ENCODE measurements at regions not wholly inside any gene's neighbourhood (a gene's known extent, or its start where the extent isn't known, plus 50 kb on each side); places are given as distances from the start of the nearest gene placed in this dataset.
"Not testable (repeated sequence)": the region's sequence is repeated elsewhere in the genome, so short reads cannot be mapped to it uniquely, and the experiment has no call there.

DNA sequence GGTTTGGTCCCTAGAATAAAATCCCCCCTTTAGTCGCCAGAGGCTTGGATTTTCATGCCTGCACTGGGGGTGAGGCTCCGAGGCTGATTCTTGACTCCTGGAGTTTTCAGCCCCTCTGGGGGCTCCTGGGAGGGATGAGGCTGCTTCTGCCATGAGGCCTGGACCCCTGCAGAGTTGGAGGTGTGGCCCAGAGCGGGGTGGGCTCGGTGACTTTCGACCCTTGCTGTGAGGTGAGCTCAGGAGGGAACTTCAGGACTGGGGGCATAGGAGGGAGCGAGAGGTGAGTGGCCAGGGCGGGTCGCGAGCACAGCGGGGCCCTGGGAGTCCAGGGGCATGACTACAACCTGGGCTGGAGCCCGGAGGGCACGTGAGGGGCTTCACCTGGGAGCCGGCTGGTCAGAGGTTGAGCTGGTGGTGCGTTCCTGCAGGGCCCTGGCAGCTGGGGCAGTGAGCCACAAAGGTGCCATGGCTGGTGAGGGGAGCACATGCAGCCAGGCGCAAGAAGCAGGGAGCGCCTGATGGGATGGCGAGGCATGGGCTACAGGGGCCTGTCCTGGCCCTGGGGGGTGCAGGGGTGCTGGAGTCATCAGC lies 168.2 kb downstream of the KIF26A start:
- no peak for DNase-seq

DNA sequence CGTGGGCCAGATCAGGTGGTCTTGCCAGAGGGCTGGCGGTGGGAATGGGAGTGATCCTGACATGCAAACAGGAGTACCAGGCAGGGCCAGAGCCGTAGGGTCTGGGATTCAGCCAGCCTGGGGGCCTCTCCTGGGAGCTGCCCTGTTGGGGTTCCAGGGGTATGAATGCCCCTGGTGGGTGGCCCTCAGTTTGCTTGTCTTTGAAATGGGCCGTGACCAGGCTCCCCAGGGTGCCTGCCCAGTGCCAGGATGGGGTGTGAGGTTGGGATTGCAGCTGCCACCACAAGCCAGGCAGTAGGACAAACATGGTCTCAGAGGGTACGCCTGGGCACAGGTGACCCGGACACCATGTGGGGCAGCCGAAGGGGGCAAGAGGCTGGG lies 168.8 kb downstream of the KIF26A start:
- no peak for DNase-seq

DNA sequence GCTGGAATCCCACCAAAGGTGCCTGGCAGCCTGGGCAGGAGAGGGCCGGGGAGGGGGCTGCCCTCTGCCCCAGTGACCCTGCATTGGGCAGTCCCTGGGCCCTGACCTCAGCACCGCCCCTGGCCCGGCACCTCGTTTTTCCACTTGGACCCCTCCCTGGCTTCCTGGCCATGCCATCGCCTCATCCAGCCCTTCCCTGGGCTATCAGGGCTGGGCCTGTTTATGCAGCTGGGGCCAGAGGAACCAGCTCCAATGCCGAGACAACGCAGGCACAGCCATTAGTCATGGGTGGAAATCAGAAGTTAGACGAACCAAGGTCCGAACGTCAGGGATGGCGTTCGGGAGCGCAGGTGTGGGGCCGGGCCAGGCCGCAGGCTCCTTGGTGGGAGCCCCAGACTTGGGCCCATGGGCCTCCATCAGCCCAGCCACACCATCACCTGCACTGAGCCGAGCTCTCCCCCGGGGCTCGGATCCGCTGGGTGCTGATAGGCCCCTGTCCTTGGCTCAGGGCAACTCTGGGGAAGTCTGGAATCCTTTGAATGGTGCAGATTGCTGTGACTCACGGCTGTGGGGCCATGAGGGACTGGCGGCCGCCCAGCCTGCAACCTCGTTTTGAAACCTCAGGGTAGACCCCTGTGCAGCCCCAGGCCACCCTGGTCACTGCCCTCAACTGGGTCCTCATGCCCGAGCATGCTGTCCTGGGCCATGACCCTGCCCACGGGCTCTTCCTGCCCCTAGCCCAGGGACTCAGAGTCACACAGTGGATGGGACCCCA lies 169.4 kb downstream of the KIF26A start:
- DNase-seq: no peak

DNA sequence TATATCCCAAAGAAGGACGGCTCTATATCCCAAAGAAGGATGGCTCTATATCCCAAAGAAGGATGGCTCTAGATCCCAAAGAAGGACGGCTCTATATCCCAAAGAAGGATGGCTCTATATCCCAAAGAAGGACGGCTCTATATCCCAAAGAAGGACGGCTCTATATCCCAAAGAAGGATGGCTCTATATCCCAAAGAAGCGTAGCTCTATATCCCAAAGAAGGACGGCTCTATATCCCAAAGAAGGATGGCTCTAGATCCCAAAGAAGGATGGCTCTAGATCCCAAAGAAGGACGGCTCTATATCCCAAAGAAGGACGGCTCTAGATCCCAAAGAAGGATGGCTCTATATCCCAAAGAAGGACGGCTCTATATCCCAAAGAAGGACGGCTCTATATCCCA lies 170.1 kb downstream of the KIF26A start:
- not testable (repeated sequence) for DNase-seq

DNA sequence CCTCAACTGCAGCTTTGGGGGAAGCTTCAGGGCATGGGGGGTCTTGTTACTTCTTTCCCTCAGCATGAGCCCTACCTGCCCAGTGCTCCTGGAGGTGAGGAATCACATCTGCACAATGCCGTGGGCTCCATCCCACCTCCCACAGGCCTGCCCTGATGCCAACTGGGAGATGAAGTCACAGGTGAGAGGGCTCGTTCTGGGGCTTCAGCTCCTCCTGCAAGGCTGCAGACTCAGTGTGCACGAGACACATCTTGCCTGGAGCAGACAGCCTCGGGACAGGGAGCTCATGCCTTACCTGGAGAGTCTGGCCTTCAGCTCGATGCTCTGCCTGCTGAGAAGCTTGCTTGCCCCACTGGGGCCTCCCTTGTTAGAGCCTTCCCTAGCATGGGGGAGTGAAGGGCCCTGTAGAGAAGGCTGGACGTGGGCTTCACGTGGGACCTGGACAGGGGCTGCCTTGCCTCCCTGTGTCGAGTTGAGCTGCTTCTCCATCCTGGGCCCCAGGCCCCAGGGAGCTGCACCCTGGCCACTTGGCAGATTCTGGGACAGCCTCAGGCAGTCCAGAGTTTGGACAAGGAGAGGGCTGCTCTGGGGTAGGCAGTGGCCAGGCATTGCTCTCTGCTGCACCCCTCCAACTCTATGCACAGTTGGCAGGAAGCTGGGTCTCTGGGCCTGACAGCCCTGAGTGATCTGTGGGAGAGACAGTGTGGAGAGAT lies 171.4 kb downstream of the KIF26A start:
- DNase-seq: no peak

DNA sequence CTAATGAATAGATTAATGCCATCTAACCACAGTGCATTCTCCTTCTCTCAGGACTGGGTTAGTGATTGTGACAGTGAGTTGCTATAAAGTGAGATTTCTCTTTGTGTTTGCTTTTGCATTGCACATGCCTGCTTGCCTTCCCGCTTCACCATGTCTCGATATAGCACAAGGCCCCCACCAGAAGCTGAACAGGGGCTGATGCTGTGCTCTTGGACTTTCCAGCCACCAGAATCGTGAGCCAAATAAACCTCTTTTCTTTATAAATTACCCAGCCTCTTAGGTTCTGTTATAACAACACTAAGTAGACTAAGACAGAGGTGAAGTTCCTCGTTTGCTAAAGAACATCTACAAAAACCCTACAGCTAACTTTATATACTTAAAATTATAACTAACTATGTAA lies 173.0 kb downstream of the KIF26A start:
- DNase-seq: no peak

DNA sequence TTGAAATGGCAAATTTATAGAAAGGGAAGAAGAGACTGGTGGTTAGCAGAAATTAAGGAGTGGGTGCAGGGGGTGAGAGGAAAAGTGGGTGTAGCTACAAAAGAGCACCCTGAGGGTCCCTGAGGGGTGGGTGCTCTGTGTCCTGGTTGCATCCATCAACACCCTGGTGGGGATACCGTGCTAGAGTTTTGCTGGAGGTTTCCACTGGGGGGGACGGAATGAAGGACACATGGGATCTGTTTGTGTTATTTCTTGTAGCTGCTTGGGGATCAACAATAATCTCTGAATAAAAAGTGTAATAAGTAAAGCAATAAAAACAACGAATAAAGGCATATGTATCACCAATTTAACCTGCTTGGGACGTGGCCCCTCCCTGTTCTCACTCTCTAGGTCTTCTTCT lies 175.3 kb downstream of the KIF26A start:
- DNase-seq: no peak

DNA sequence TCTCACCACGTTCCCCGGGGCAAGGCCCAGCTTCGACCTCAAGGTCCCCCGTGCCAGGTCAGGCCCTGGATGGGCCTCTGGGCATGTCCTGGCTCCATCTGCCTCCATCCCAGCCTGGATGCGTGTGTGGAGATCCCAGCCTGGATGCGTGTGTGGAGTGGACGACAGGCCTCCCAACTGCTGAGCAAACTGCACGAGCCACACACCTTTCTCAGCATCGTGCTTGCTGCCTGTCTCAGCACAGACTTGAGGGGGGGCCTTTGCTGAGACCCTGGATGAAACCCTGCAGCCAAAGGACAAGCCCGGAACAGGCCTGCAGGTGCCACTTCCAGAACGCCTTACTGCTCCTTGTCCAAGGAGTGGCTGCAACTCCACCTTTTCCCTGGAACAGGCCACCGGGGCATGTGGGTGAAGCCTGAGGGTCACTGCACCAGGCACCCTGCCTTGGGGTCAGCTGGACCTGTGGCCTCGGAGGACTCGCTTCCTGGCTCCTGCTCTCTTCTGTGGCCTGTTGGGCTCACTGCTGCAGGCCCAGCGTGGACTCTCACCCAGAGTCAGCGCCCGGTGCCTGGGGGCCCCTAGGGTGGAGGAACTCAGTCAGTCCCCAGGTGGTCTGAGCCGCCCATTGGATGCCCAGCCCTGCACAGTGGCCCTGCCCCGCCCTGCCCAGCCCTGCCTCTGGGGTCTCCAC lies 176.0 kb downstream of the KIF26A start:
- no peak for DNase-seq

DNA sequence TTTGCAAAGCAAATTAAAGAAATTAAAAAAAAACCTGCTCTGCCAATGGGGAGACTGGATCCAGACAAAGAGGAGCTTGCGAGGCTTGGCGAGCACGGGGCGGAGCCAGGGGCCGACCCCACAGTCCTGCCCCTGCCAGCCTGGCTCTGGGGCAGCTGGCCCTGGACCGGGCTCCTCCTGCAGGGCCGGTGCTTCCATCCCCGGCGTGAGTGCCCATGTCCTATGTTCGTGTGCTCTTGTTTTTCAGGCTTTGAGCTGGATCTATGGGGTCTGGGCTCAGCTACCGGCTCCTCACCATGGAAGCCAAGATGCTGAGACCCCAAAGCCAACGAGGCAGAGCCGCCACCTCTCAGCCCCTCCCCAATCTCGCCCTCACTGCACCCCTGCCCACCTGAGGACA lies 176.8 kb downstream of the KIF26A start:
- no peak for DNase-seq

DNA sequence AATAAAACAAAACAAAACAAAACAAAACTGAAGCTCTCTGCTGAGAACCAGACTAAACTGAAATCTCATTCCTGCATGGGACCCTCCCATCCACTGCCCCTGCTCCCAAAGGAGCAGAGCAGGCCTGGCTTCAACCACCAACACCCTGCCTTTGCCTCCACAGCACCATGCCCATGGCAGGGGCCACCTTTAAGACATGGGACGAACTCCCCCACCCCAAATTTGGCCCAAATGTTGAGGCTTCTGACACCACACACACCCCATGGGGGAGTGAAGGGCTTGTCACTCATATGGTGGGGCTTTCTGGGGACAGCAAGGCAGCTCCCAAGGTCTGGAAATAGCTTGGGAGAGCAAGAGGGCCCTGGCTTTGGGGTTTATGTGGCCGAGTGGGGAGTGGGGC lies 177.2 kb downstream of the KIF26A start:
- DNase-seq: no peak

DNA sequence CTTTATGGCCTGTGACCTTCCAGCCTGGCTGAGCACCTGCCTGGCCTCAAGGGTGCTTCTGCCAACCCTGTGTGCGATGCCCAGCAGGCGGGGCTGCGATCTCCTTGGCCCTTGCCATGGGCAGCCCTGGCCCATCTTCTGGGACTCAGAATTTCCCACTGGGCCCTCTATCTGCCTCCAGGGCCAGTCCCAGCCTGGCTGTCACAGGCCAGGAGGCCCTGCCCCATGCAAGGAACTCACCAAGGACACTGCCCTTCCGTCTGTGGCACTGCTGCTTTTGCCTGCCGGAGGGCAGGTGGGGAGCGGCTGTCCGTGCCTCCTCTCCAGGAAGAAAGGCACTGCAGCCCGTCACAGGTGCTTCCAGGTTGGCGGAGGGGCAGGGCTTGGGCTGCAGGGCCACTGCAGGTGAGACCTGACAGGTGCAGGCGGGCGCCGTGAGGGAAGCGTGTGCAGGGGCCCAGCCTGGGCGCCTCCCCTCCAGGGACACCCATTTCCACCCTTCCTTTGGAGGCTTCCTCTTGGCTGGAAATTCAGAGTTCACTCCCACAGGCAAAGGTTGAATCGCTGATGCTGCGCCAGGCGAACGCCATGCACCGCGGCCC lies 177.8 kb downstream of the KIF26A start:
- no peak for DNase-seq

DNA sequence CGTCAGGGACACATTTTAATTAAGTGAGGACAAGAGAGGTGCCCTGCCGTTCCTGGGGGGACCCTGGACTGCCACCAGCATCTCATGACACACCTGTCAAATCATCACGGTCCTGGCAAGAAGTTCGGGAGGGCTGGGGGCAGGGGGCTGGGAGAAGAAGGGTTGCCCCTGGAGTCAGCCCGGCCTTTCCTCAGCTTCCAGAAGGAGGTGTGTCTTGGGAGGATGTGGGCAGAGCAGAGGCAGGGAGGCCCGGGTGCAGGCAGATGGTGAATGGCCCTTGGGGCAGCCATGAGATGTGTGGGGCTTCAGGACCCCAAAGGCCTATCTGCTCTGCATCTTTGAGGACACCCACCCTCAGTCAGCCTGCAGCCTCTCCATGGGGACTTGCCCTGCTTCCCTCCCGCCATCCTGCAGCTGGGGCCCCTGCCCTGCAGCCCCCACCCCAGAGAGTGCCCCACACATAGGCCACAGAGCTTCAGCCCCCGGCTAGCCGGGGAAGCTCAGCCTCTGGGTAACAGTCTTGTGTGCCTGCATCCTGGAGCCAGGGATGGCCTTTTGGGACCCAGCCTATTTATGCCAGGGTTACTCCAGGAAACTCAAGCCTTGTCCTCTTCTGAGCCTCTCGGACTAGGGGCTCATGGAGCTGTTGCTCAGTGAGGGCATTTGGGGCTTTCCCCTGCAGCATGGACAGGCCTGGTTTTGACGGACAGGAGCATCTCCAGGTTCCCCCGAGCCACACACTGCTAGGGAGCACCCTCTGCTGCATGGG lies 178.5 kb downstream of the KIF26A start:
- DNase-seq: no peak

DNA sequence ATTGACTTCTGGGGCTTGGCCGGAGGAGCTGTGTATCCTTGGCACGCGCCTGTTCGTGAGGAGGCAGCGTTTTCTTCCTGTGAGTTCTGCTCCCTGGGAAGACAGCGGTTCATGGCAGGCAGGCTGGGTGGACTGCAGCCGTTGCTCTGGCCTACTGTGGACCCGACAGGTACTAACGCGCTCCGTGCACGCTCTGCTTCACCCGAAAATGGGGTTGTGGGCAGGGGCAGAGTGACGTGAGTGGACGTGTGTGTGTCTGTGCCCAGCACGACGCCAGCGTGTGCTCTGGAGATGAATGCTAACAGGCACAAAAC lies 179.1 kb downstream of the KIF26A start:
- DNase-seq: no peak

DNA sequence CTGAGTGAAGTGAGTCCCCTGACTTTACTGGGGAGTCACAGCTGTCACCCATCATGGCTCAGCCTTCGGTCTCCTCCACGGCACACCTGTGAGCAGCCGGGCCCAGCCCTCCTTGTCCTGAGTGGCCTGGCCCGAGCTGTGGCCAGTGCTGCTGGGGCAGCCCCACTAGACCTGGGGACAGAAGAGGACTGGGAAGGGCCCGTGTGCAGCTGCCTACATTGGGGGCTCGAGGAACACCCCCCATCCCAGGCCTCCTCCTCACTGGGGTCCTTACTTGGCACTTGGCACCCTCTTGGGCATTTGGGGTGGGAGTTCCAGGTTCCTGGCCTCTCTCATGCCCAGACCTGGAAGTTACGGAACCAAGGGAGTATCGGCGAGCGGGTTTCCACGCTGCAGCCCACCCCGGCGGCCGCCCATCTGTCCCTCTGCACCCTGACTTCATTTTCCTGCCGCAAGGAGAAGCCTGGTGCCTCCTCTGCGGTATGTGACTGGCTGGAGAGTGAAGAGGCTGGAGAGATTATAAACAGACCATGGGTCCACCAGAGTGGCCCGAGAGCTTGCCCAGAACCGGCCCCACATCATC lies 179.7 kb downstream of the KIF26A start:
- no peak for DNase-seq

DNA sequence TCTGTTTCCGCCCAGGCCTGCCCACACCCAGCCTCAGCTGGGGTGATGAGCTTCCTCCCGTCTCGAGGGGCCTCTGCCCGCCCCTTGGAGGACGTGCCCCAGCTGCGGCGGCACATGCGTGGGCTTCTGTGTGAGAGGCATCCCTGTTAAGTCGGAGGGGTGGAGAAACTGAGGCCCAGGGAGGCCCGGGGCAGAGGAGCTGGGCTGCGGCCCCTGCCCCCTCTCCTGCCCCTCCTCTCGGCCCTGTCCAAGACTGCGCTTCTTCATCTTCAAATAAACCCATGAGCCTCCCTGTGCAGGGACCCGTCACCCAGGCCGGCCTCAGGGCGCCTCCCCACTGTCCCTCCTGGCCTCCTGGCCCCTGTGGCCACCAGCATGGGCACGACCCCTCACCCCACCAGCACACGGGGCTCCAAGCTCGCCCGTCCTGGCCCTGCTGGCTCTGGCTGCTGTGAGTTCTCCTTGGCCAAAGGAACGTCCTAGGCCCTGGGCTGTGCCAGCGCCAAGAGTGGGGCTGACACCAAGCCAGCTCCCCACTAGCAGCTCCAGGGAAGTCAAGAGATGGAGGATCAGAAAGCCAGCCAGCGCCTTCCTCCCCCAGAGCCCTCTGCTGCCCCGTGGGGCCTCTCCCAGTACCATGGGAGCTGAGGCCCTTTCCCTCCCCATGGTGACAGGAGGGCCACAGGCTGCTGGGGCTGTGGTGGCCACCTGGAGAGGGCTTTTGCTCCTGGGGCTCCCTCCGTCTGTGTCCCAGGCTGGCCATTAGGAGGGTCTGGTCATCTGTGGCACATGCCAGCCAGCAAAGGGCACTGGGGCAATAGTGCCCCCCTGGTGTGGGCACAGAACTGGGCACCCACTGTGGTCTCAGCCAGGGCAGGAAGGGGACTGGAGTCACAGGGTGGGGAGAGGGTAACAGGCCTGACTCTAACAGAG lies 180.4 kb downstream of the KIF26A start:
- DNase-seq: no peak

DNA sequence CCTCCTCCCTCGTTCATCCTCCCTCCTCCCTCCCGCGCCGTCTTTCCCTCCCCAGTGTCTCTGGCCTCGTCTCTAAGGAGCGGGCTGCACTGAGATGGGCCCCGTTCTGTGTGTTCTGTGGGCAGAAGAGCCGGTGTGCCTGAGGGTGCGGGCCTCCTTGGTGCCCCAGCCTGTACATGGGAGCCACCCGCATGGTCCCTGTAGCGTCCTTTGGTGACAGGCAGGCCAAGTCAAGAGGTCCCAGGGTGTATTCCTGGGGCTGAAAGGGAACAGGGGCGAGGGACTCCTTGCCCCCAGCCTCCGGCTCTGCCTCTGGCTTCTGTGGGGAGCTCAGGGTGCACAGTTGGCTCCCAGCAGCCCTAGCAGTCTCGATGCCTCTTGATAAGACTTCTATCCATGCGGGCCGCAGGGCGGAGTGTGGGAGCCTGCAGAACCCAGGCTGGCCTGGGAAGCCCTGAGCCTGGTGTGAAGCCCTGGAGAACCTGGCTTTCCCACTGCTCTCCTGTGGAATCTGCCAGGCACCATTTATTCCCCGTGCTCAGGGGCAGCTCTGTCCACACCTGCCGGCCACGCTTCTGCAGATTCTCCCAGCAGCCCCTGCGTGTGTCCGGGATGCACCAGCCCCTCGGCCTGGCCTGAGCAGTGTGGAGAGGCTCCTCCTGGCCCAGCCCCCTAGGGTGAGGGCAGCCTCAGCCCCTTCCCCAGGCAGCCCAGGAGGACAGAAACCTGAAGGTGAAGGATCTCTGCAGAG lies 181.3 kb downstream of the KIF26A start:
- no peak for DNase-seq

DNA sequence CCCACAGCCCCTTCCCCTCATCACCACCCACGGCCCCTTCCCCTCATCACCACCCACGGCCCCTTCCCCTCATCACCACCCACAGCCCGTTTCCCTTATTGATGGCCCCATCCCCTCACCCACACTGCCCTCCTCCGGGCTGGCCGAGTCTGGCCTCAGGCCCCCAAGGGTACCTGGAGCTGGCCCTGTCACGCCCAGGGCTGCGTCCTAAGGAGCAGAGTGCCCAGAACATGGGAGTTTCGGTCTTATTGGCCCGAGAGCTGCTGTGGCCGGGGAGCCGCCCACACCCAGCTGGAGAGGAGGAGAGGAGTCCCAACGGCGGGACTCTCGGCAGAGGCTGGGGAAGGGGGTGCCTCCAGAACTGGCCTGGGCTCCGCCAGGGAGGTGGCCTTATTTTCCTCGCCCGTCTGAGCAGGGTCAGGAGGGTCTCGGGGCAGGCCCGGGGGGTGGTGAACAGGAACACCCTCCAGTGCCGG lies 182.3 kb downstream of the KIF26A start:
- DNase-seq: no peak

DNA sequence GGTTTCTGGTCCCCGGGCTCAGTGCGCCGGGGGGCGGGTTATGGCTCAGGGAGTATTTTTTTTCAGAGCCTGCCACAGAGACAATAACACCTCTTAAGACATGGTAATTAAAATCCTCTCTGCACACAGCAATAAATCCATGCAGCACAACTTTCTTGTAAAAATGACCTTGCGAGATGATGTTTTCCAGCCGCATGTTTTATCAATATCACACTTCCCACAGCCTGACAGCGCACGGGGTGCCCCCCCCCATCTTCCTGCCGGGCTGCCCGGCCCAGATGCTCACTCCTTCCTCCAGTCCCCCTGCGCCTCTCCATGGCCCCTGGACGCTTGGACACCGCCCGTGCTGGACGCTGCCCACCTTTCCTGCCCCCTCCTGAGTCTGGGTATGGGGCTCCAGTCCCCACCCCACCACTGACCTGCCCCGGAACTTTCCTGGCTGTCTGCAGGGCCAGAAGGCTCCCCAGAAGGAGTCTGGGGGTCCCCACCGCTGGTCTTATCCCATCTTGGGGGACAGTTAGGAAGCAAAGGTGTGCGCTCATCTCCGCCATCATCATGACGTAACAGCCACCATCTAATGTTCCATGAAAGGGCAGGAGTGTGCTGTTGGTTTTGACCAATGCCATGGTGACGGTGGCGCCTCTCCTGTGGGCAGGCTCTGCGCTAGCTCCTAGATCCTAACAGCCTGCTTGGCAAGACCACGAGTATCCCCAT lies 182.9 kb downstream of the KIF26A start:
- no peak for DNase-seq

DNA sequence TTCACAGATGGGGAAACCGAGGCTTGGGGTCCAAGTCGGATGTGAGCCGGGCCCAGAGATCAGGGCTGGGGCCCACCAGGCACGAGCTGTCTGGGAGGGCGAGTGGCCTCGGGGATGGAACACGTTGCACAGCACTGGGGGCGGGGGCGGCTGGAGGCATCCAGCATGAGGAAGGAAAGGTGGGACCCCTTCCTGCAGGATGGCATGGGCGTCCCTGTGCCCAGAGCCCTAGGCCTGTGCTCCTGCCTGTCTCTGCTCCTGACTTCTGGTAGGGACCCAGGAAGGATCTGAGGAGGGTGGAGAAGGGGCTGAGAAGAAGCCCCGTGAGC lies 183.4 kb downstream of the KIF26A start:
- DNase-seq: no peak
